ENCODE measurements at regions not wholly inside any gene's neighbourhood (a gene's known extent, or its start where the extent isn't known, plus 50 kb on each side); places are given as distances from the start of the nearest gene placed in this dataset.

GRCh38 chr12:104840262-104840661 is 117.8 kb downstream of the SLC41A2 start:
- no peak overlapping the region for H3K9ac ChIP-seq
- H3K79me2 ChIP-seq, result no peaks in the 10 kb centered on the region
- H3K27me3 ChIP-seq (ENCODE audit: control insufficient read depth, insufficient read depth, low read length), result no peaks in the 10 kb centered on the region
- TF ChIP-seq CTCF (IDR thresholded peaks at IDR 0.05), result no peak
- no peak overlapping the region for H2AFZ ChIP-seq
- no peaks in the 10 kb centered on the region for H3K9me3 ChIP-seq (ENCODE audit: control insufficient read depth, low read length)
- no peak overlapping the region for H3K4me2 ChIP-seq (ENCODE audit: low read length)
- no peaks in the 10 kb centered on the region for H3K36me3 ChIP-seq (ENCODE audit: control insufficient read depth, insufficient read depth, low read length)
- no peak overlapping the region for H3K4me3 ChIP-seq (ENCODE audit: low read depth, low read length)
- H3K4me1 ChIP-seq, result no peaks in the 10 kb centered on the region
- no peak overlapping the region for H3K27ac ChIP-seq

GRCh38 chr12:104835317-104835716 is 122.8 kb downstream of the SLC41A2 start:
- no peak for TF ChIP-seq CTCF (IDR thresholded peaks at IDR 0.05)
- H3K4me2 ChIP-seq (ENCODE audit: low read length), result no peak overlapping the region
- no peaks in the 10 kb centered on the region for H3K9me3 ChIP-seq (ENCODE audit: control insufficient read depth, low read length)
- no peaks in the 10 kb centered on the region for H3K79me2 ChIP-seq
- H2AFZ ChIP-seq, result no peak overlapping the region
- H3K27ac ChIP-seq, result no peak overlapping the region
- no peaks in the 10 kb centered on the region for H3K27me3 ChIP-seq (ENCODE audit: control insufficient read depth, insufficient read depth, low read length)
- H3K9ac ChIP-seq, result no peak overlapping the region
- no peak overlapping the region for H3K4me3 ChIP-seq (ENCODE audit: low read depth, low read length)
- no peaks in the 10 kb centered on the region for H3K36me3 ChIP-seq (ENCODE audit: control insufficient read depth, insufficient read depth, low read length)
- no peaks in the 10 kb centered on the region for H3K4me1 ChIP-seq

GRCh38 chr12:104834607-104835006 is 123.5 kb downstream of the SLC41A2 start:
- Histone ChIP-seq H3K9me3 (ENCODE audit: control insufficient read depth, low read length) (no peaks in the 10 kb centered on the region), H3K9ac (no peak overlapping the region)

GRCh38 chr12:104833756-104834155 is 124.3 kb downstream of the SLC41A2 start:
- no peaks in the 10 kb centered on the region for H3K79me2 ChIP-seq
- TF ChIP-seq CTCF (IDR thresholded peaks at IDR 0.05), result no peak
- no peaks in the 10 kb centered on the region for H3K36me3 ChIP-seq (ENCODE audit: control insufficient read depth, insufficient read depth, low read length)

More at GRCh38 chr12:104834607-104835006, 123.5 kb downstream of the SLC41A2 start:
- Histone ChIP-seq H3K27ac (no peak overlapping the region), H3K27me3 (ENCODE audit: control insufficient read depth, insufficient read depth, low read length) (no peaks in the 10 kb centered on the region), H3K4me2 (ENCODE audit: low read length) (no peak overlapping the region), H2AFZ (no peak overlapping the region), H3K4me3 (ENCODE audit: low read depth, low read length) (no peak overlapping the region), H3K36me3 (ENCODE audit: control insufficient read depth, insufficient read depth, low read length) (no peaks in the 10 kb centered on the region), H3K79me2 (no peaks in the 10 kb centered on the region), H3K4me1 (no peaks in the 10 kb centered on the region)
- TF ChIP-seq CTCF (IDR thresholded peaks at IDR 0.05), result no peak

GRCh38 chr12:104828015-104828414 is 130.1 kb downstream of the SLC41A2 start:
- Histone ChIP-seq H3K27ac (no peak overlapping the region), H3K9me3 (ENCODE audit: control insufficient read depth, low read length) (no peaks in the 10 kb centered on the region), H2AFZ (no peak overlapping the region), H3K9ac (no peak overlapping the region), H3K4me2 (ENCODE audit: low read length) (no peak overlapping the region), H3K79me2 (no peaks in the 10 kb centered on the region), H3K27me3 (ENCODE audit: control insufficient read depth, insufficient read depth, low read length) (no peaks in the 10 kb centered on the region), H3K4me1 (no peaks in the 10 kb centered on the region), H3K36me3 (ENCODE audit: control insufficient read depth, insufficient read depth, low read length) (no peaks in the 10 kb centered on the region), H3K4me3 (ENCODE audit: low read depth, low read length) (no peak overlapping the region)
- no peak for TF ChIP-seq CTCF (IDR thresholded peaks at IDR 0.05)

More at GRCh38 chr12:104833756-104834155, 124.3 kb downstream of the SLC41A2 start:
- Histone ChIP-seq H3K4me2 (ENCODE audit: low read length) (no peak overlapping the region), H2AFZ (no peak overlapping the region), H3K9ac (no peak overlapping the region), H3K27me3 (ENCODE audit: control insufficient read depth, insufficient read depth, low read length) (no peaks in the 10 kb centered on the region), H3K27ac (no peak overlapping the region), H3K4me3 (ENCODE audit: low read depth, low read length) (no peak overlapping the region), H3K9me3 (ENCODE audit: control insufficient read depth, low read length) (no peaks in the 10 kb centered on the region), H3K4me1 (no peaks in the 10 kb centered on the region)

Data from parathyroid adenoma (tissue), 2 donors.